Ishikawa (cell line): ENCODE measurements at regions not wholly inside any gene's neighbourhood (a gene's known extent, or its start where the extent isn't known, plus 50 kb on each side); places are given as distances from the start of the nearest gene placed in this dataset.

ENCODE experiments used
- CEBPB ChIP-seq: IDR thresholded peaks from 2 replicates; pipeline ENCODE4 v1.6.1; 2012
- CREB1 ChIP-seq: IDR thresholded peaks from 2 replicates; pipeline ENCODE4 v1.6.1; 2012; ENCODE audit warnings: low read depth
- EGR1 ChIP-seq: IDR thresholded peaks from 2 replicates; pipeline ENCODE4 v1.6.1; 2012
- EP300 ChIP-seq: IDR thresholded peaks from 2 replicates; pipeline ENCODE4 v1.6.1; 2012; ENCODE audit warnings: borderline replicate concordance
- MAX ChIP-seq: IDR thresholded peaks from 2 replicates; pipeline ENCODE4 v1.6.1; 2012
- NFIC ChIP-seq: IDR thresholded peaks from 2 replicates; pipeline ENCODE4 v1.6.1; 2012
- RAD21 ChIP-seq: IDR thresholded peaks from 2 replicates; pipeline ENCODE4 v1.6.1; 2012; ENCODE audit warnings: low read depth
- REST ChIP-seq: IDR thresholded peaks from 2 replicates; pipeline ENCODE4 v1.6.1; 2012; ENCODE audit warnings: low read depth, mild to moderate bottlenecking
- TAF1 ChIP-seq: IDR thresholded peaks from 2 replicates; pipeline ENCODE4 v1.6.1; 2012; ENCODE audit warnings: low read depth, mild to moderate bottlenecking
- TCF12 ChIP-seq: IDR thresholded peaks from 2 replicates; pipeline ENCODE4 v1.6.1; 2012; ENCODE audit warnings: low read depth
- TEAD4 ChIP-seq: IDR thresholded peaks from 2 replicates; pipeline ENCODE4 v1.6.1; 2012
- USF1 ChIP-seq: IDR thresholded peaks from 2 replicates; pipeline ENCODE4 v1.6.1; 2012
- YY1 ChIP-seq: IDR thresholded peaks from 2 replicates; pipeline ENCODE4 v1.6.1; 2012; ENCODE audit warnings: low read depth
- ZBTB7A ChIP-seq: IDR thresholded peaks from 2 replicates; pipeline ENCODE4 v1.6.1; 2012; ENCODE audit warnings: low read depth

- no peak for TF ChIP-seq RAD21
- no peak for TF ChIP-seq MAX
- TF ChIP-seq CEBPB, result no peak
- no peak for TF ChIP-seq YY1
- TF ChIP-seq TEAD4, result no peak
- TF ChIP-seq USF1, result no peak
- no peak for TF ChIP-seq NFIC
- no peak for TF ChIP-seq CREB1
- TF ChIP-seq REST, result no peak
- TF ChIP-seq EP300, result no peak
- no peak for TF ChIP-seq TAF1
- no peak for TF ChIP-seq TCF12
- no peak for TF ChIP-seq ZBTB7A
- TF ChIP-seq EGR1, result no peak
These were observed 72.7 kb upstream of the FNDC3B start for GRCh38 chr3:171966533-171967136.
